ENCODE measurements at regions not wholly inside any gene's neighbourhood (a gene's known extent, or its start where the extent isn't known, plus 50 kb on each side); places are given as distances from the start of the nearest gene placed in this dataset.

- no peak overlapping the region for H2AFZ ChIP-seq (ENCODE audit: low read depth, low read length, severe bottlenecking)
These were observed 993.5 kb downstream of the CDH8 start for GRCh38 chr16:61042737-61043136.

DNA sequence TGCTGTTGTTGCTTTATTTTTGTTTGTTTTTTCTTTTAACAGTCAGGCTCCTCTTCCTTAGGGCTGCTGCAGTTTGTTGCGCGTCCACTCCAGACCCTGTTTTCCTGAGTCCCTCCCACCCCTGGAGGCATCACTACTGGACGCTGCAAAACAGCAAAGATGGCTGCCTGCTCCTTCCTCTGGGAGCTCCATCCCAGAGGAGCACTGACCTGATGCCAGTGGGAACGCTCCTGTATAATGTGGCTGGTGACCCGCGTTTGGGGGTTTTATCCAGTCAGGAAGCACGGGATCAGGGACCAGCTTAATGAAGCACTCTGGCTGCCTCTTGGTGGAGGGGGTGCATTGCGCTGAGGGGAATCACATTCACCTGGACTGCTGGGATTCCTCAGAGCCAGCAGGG, 1005.6 kb downstream of the CDH8 start:
- no peak overlapping the region for H3K4me3 ChIP-seq (ENCODE audit: insufficient read depth, low read length, poor library complexity, severe bottlenecking)
- no peak overlapping the region for H3K4me2 ChIP-seq (ENCODE audit: low read depth, low read length, poor library complexity, severe bottlenecking)
- no peaks in the 10 kb centered on the region for H3K36me3 ChIP-seq (ENCODE audit: low read length)
- no peaks in the 10 kb centered on the region for H3F3A ChIP-seq (ENCODE audit: insufficient read depth)
- H3K9ac ChIP-seq (ENCODE audit: low read length): no peak overlapping the region
- H3K79me2 ChIP-seq (ENCODE audit: insufficient read depth, low read length): no peaks in the 10 kb centered on the region
- no peak for TF ChIP-seq EZH2phosphoT487 (conservative IDR thresholded peaks at IDR 0.05; ENCODE audit: low read length)
- H2AFZ ChIP-seq (ENCODE audit: low read depth, low read length, severe bottlenecking): no peak overlapping the region
- no peaks in the 10 kb centered on the region for H3K9me3 ChIP-seq (ENCODE audit: insufficient read depth, low read length)
- peaks cover under 1% of the 10 kb centered on the region; the same call in 1 of the 2 replicates for H3K9me2 ChIP-seq (replicated peaks; ENCODE audit: insufficient read depth, low read length)
- no peak overlapping the region for H3K27ac ChIP-seq (ENCODE audit: low read depth, low read length)
- H3K27me3 ChIP-seq (ENCODE audit: low read length): no peaks in the 10 kb centered on the region
- no peaks in the 10 kb centered on the region for H4K20me1 ChIP-seq (ENCODE audit: low read depth, low read length)

More at GRCh38 chr16:61042737-61043136, 993.5 kb downstream of the CDH8 start:
- Histone ChIP-seq H3K79me2 (ENCODE audit: insufficient read depth, low read length) (no peaks in the 10 kb centered on the region), H3K9ac (ENCODE audit: low read length) (no peak overlapping the region), H3F3A (ENCODE audit: insufficient read depth) (no peaks in the 10 kb centered on the region), H3K4me3 (ENCODE audit: insufficient read depth, low read length, poor library complexity, severe bottlenecking) (no peak overlapping the region), H3K27me3 (ENCODE audit: low read length) (no peaks in the 10 kb centered on the region), H3K9me3 (ENCODE audit: insufficient read depth, low read length) (no peaks in the 10 kb centered on the region), H3K27ac (ENCODE audit: low read depth, low read length) (no peak overlapping the region), H3K9me2 (replicated peaks; ENCODE audit: insufficient read depth, low read length) (no peaks in the 10 kb centered on the region), H3K4me2 (ENCODE audit: low read depth, low read length, poor library complexity, severe bottlenecking) (no peak overlapping the region), H4K20me1 (ENCODE audit: low read depth, low read length) (no peaks in the 10 kb centered on the region), H3K36me3 (ENCODE audit: low read length) (no peaks in the 10 kb centered on the region)
- TF ChIP-seq EZH2phosphoT487 (conservative IDR thresholded peaks at IDR 0.05; ENCODE audit: low read length): no peak
- TF ChIP-seq CTCF (IDR thresholded peaks at IDR 0.05; ENCODE audit: insufficient read depth, low read length, poor library complexity, severe bottlenecking): no peak

DNA sequence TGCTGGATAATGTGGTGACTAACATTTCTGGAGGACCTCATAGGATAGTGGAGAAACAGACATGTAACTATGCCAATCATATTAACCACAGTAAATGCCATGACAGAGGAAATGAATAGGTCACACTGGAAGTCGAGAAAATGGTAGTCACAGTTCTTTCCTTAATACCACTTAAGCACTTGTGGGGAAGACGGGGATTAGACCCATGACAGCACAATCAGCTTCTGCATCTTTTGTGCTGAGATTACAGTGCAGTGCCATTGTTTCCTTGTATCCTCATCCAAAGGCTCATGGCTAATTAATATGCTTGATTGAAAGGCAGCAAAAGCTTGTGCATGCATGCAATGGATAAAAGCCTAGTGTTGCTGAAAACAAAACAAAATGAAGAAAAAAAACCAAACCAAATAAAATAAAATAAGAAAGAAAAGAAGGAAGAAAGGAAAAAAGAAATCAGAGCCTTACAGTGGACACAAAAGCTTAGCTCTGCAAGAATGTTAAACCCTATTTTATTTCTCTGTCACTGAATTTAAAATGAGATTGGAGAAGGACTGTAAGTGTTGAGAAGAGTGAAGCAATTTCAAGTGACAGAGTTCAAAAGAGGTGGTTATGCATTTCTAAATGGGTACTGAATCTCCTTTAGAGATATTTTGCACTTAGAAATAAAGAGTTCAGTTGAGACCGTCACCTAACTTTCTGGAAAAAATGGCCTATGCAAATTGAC, 1011.9 kb downstream of the CDH8 start:
- H3K27ac ChIP-seq (ENCODE audit: low read depth, low read length): no peak overlapping the region
- H3F3A ChIP-seq (ENCODE audit: insufficient read depth): no peaks in the 10 kb centered on the region
- H3K9ac ChIP-seq (ENCODE audit: low read length): no peak overlapping the region
- H3K27me3 ChIP-seq (ENCODE audit: low read length): no peaks in the 10 kb centered on the region
- H3K9me2 ChIP-seq (replicated peaks; ENCODE audit: insufficient read depth, low read length): peaks cover 2% of the 10 kb centered on the region; the same call in 1 of the 2 replicates
- H3K79me2 ChIP-seq (ENCODE audit: insufficient read depth, low read length): no peaks in the 10 kb centered on the region
- no peak for TF ChIP-seq CTCF (IDR thresholded peaks at IDR 0.05; ENCODE audit: insufficient read depth, low read length, poor library complexity, severe bottlenecking)
- no peak for TF ChIP-seq EZH2phosphoT487 (conservative IDR thresholded peaks at IDR 0.05; ENCODE audit: low read length)
- H3K4me2 ChIP-seq (ENCODE audit: low read depth, low read length, poor library complexity, severe bottlenecking): no peak overlapping the region
- no peaks in the 10 kb centered on the region for H3K36me3 ChIP-seq (ENCODE audit: low read length)
- no peaks in the 10 kb centered on the region for H4K20me1 ChIP-seq (ENCODE audit: low read depth, low read length)
- no peak overlapping the region for H3K4me3 ChIP-seq (ENCODE audit: insufficient read depth, low read length, poor library complexity, severe bottlenecking)
- no peak overlapping the region for H2AFZ ChIP-seq (ENCODE audit: low read depth, low read length, severe bottlenecking)
- H3K9me3 ChIP-seq (ENCODE audit: insufficient read depth, low read length): no peaks in the 10 kb centered on the region

DNA sequence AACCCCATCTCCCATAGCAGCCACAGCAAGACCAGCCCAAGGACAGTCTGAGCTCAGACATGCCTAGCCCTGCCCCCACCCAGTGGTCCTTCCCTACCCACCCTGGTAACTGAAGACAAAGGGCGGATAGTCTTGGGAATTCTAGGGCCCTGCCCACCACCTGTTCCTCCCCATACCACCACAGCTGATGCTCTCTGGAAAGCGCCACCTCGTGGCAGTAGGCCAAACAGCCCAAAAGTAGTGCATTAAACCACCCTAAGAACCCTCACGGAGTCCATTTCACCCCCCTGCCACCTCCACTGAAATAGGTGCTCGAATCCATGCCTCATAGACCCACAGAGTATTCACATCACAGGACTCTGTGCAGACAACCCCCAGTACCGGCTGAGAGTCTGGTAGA, 1021.4 kb downstream of the CDH8 start:
- no peak overlapping the region for H3K4me2 ChIP-seq (ENCODE audit: low read depth, low read length, poor library complexity, severe bottlenecking)
- H3K9me2 ChIP-seq (replicated peaks; ENCODE audit: insufficient read depth, low read length): no peaks in the 10 kb centered on the region
- H3K4me3 ChIP-seq (ENCODE audit: insufficient read depth, low read length, poor library complexity, severe bottlenecking): no peak overlapping the region
- no peak overlapping the region for H3K9ac ChIP-seq (ENCODE audit: low read length)
- no peak overlapping the region for H3K27ac ChIP-seq (ENCODE audit: low read depth, low read length)
- H3K36me3 ChIP-seq (ENCODE audit: low read length): no peaks in the 10 kb centered on the region
- no peak overlapping the region for H2AFZ ChIP-seq (ENCODE audit: low read depth, low read length, severe bottlenecking)
- H3K79me2 ChIP-seq (ENCODE audit: insufficient read depth, low read length): no peaks in the 10 kb centered on the region
- no peaks in the 10 kb centered on the region for H3K9me3 ChIP-seq (ENCODE audit: insufficient read depth, low read length)
- no peak for TF ChIP-seq CTCF (IDR thresholded peaks at IDR 0.05; ENCODE audit: insufficient read depth, low read length, poor library complexity, severe bottlenecking)
- no peak for TF ChIP-seq EZH2phosphoT487 (conservative IDR thresholded peaks at IDR 0.05; ENCODE audit: low read length)
- no peaks in the 10 kb centered on the region for H4K20me1 ChIP-seq (ENCODE audit: low read depth, low read length)
- no peaks in the 10 kb centered on the region for H3F3A ChIP-seq (ENCODE audit: insufficient read depth)
- no peaks in the 10 kb centered on the region for H3K27me3 ChIP-seq (ENCODE audit: low read length)

All from SU-DHL-6 (cell line).